K562 (cell line): ENCODE measurements at regions not wholly inside any gene's neighbourhood (a gene's known extent, or its start where the extent isn't known, plus 50 kb on each side); places are given as distances from the start of the nearest gene placed in this dataset.
A peak's percentile ranks its signal among the peaks of the same experiment; 100 is the strongest.

Source experiments
- ATAC-seq: fragments of 200-7000 bp; cut with Tn5 transposase; 3 replicates; pipeline ENCODE4 v1.9.1; 2020; ENCODE audit warnings: moderate library complexity
- BruUV-seq: library from RNA; stranded (reverse); fragments of 400-500 nt; replicated peaks from 2 replicates; lab custom pipeline; 2021; lab: Mats Ljungman, UMichigan
- CTCF ChIA-PET: fragments of 300-600 bp; formaldehyde crosslinking; extraction: SDS; loops from one replicate; lab custom pipeline; 2021; ENCODE audit warnings: low intra/inter-chr PET ratio; lab: Yijun Ruan, JAX
- POLR2A ChIA-PET: fragments of 300-600, 350-650 bp; sonication (Branson Sonifier 250); formaldehyde crosslinking; extraction: SDS; loops from one replicate; lab custom pipeline; 2021; ENCODE audit warnings: antibody characterized with exemption, inconsistent platforms; lab: Yijun Ruan, JAX
- DNase-seq, 4 experiments: peaks; one replicate each; pipeline versions ENCODE4 v3.0.0 to v3.0.0-alpha.2; 2011 to 2018; ENCODE audit warnings: low spot score in 3 of 4, mixed read lengths in 3 of 4; ENCODE audit errors: extremely low read depth in 1 of 4
- FAIRE-seq: peaks from 2 replicates; lab custom pipeline; 2011; peaks lifted over from hg19 to GRCh38; lab: Jason Lieb, UNC
- H2AFZ ChIP-seq: 2 replicates; pipeline ENCODE4 v1.6.0; 2011; ENCODE audit warnings: low read depth, low read length, control low read depth, inconsistent platforms
- H3K27ac ChIP-seq: fragments of 200-600 bp; 3 replicates; pipeline ENCODE4 v1.8.0; 2011; ENCODE audit warnings: low read depth, mild to moderate bottlenecking, control low read depth, inconsistent platforms, low read length, moderate library complexity, mixed read lengths; ENCODE audit errors: extremely low read depth
- H3K27me3 ChIP-seq, 2 experiments: fragments of 300-600 bp in 1 of 2; 2 replicates in 1 of 2; 3 replicates in 1 of 2; pipeline versions ENCODE4 v1.6.0 to v1.8.0; 2011; ENCODE audit warnings: inconsistent platforms in 2 of 2, low read length in 2 of 2, mild to moderate bottlenecking in 1 of 2, mixed read lengths in 1 of 2, moderate library complexity in 1 of 2; ENCODE audit not compliant: control insufficient read depth in 2 of 2, insufficient read depth in 2 of 2
- H3K36me3 ChIP-seq: fragments of 300-600 bp; 3 replicates; pipeline ENCODE4 v1.8.0; 2011; ENCODE audit warnings: mild to moderate bottlenecking, low read length, inconsistent platforms; ENCODE audit not compliant: control insufficient read depth, insufficient read depth
- H3K4me1 ChIP-seq, 2 experiments: fragments of 200-600 bp in 1 of 2; replicated peaks in 1 of 2; 2 replicates in 1 of 2; 3 replicates in 1 of 2; pipeline versions ENCODE4 v1.5.1 to v1.8.0; 2011; ENCODE audit warnings: inconsistent platforms in 2 of 2, low read length in 2 of 2, mild to moderate bottlenecking in 1 of 2, mixed read lengths in 1 of 2, moderate library complexity in 1 of 2; ENCODE audit not compliant: control insufficient read depth in 2 of 2, insufficient read depth in 2 of 2
- H3K4me2 ChIP-seq: 2 replicates; pipeline ENCODE4 v1.6.1; 2011; ENCODE audit warnings: low read length, control low read depth, inconsistent platforms, mixed read lengths; ENCODE audit not compliant: insufficient read depth
- H3K4me3 ChIP-seq: fragments of 200-600 bp; sonication (generic), shearing (Covaris generic); 2 replicates; pipeline ENCODE4 v1.5.1; 2016; ENCODE audit warnings: control low read depth, inconsistent platforms
- H3K79me2 ChIP-seq: fragments of 200-600 bp; 3 replicates; pipeline ENCODE4 v1.8.0; 2011; ENCODE audit warnings: low read length, inconsistent platforms; ENCODE audit not compliant: control insufficient read depth, insufficient read depth
- H3K9ac ChIP-seq, 2 experiments: 2 replicates each; pipeline versions ENCODE4 v1.6.0 to v1.6.1; 2011; ENCODE audit warnings: low read depth in 2 of 2, low read length in 2 of 2, control low read depth in 1 of 2, inconsistent platforms in 1 of 2, mild to moderate bottlenecking in 1 of 2, mixed read lengths in 1 of 2; ENCODE audit not compliant: insufficient read depth in 1 of 2
- H3K9me1 ChIP-seq: one replicate; pipeline ENCODE4 v1.6.0; 2011; ENCODE audit warnings: inconsistent platforms, mild to moderate bottlenecking, low read length, moderate library complexity; ENCODE audit not compliant: control insufficient read depth, insufficient read depth
- H3K9me3 ChIP-seq: replicated peaks from 2 replicates; pipeline ENCODE4 v1.5.1; 2011; ENCODE audit warnings: low read depth, low read length, inconsistent platforms; ENCODE audit not compliant: control insufficient read depth, insufficient read depth
- H4K20me1 ChIP-seq: replicated peaks from 2 replicates; pipeline ENCODE4 v1.6.1; 2011; ENCODE audit warnings: low read length, inconsistent platforms, mixed read lengths; ENCODE audit not compliant: control insufficient read depth, insufficient read depth
- ASH1L ChIP-seq: fragments of 450-650 bp; IDR thresholded peaks from 2 replicates; pipeline ENCODE4 v1.6.1; 2018; ENCODE audit warnings: borderline replicate concordance, mild to moderate bottlenecking, low read depth; ENCODE audit not compliant: partially characterized antibody
- FOSL1 ChIP-seq: fragments of 200-800 bp; sonication (Bioruptor generic); conservative IDR thresholded peaks from 2 replicates; pipeline ENCODE4 v1.6.1; 2016; ENCODE audit warnings: missing genetic modification characterization, missing compliant biosample characterization
- FOXA3 ChIP-seq, 2 experiments: fragments of 450-650 bp in 1 of 2; sonication (generic) in 1 of 2; formaldehyde crosslinking; IDR thresholded peaks in 1 of 2; conservative IDR thresholded peaks in 1 of 2; 2 replicates each; pipeline versions ENCODE4 v1.4.0 to v1.8.0; 2020 to 2022; ENCODE audit warnings: mild to moderate bottlenecking in 2 of 2, missing genetic modification reagents in 1 of 2
- HDAC1 ChIP-seq, 2 experiments: fragments of 450-650 bp; IDR thresholded peaks; 2 replicates each; pipeline ENCODE4 v1.6.1; 2016 to 2017; ENCODE audit warnings: inconsistent platforms in 1 of 2, mild to moderate bottlenecking in 1 of 2, moderate library complexity in 1 of 2
- MAFG ChIP-seq: fragments of 450-650 bp; conservative IDR thresholded peaks from 2 replicates; pipeline ENCODE4 v1.6.1; 2016; ENCODE audit warnings: missing genetic modification characterization, missing compliant biosample characterization
- POLR2G ChIP-seq: fragments of 200-400 bp; formaldehyde crosslinking; IDR thresholded peaks from 2 replicates; pipeline ENCODE4 v1.6.1; 2017; ENCODE audit warnings: low read depth, mild to moderate bottlenecking, antibody characterized with exemption, low read length, moderate library complexity
- POLR2H ChIP-seq: IDR thresholded peaks from 2 replicates; pipeline ENCODE4 v1.6.1; 2016; ENCODE audit warnings: missing genetic modification characterization, low read depth, mild to moderate bottlenecking, control low read depth, missing compliant biosample characterization, moderate library complexity
- RFX1 ChIP-seq: fragments of 450-650 bp; IDR thresholded peaks from 2 replicates; pipeline ENCODE4 v1.6.1; 2016; ENCODE audit warnings: mild to moderate bottlenecking, moderate library complexity
- ZNF699 ChIP-seq: fragments of 250-450 bp; sonication (Bioruptor Pico); IDR thresholded peaks from 2 replicates; pipeline ENCODE4 v1.8.0; 2021; ENCODE audit warnings: mild to moderate bottlenecking, moderate library complexity; ENCODE audit not compliant: insufficient replicate concordance
- WGBS: fragments of 100-300 bp; shearing (Covaris generic); methylation state at CpG from one replicate; pipeline ENCODE4 v1.1.6; 2016; ENCODE audit warnings: low coverage, mixed read lengths; ENCODE audit not compliant: insufficient coverage; ENCODE audit errors: missing lambda C conversion rate; 5-methylcytosine and 5-hydroxymethylcytosine counted together
- in situ Hi-C: fragments of 300-500 bp; cut with MboI; formaldehyde crosslinking; loops from 4 replicates; pipeline ENCODE4 v1.15.0; 2018; ENCODE audit warnings: inconsistent platforms, mixed read lengths
- intact Hi-C: fragments of 100-400 bp; cut with micrococcal nuclease; formaldehyde crosslinking; loops from 2 replicates; pipeline ENCODE4 v1.14.2; 2022
- TF ChIP-seq, protein P1 (sequence below): sonication (generic); formaldehyde crosslinking; IDR thresholded peaks from 2 replicates; pipeline ENCODE4 v1.8.1; 2023; ENCODE audit warnings: mild to moderate bottlenecking, missing genetic modification reagents, moderate library complexity
- TF ChIP-seq, protein P2 (sequence below): IDR thresholded peaks from 2 replicates; pipeline ENCODE4 v1.6.1; 2016; ENCODE audit warnings: missing genetic modification characterization, missing compliant biosample characterization
- TF ChIP-seq, protein P3 (sequence below): fragments of 250-450 bp; sonication (Bioruptor Pico); IDR thresholded peaks from 2 replicates; pipeline ENCODE4 v1.8.0; 2021; ENCODE audit warnings: moderate library complexity, mild to moderate bottlenecking, inconsistent platforms

DNA sequence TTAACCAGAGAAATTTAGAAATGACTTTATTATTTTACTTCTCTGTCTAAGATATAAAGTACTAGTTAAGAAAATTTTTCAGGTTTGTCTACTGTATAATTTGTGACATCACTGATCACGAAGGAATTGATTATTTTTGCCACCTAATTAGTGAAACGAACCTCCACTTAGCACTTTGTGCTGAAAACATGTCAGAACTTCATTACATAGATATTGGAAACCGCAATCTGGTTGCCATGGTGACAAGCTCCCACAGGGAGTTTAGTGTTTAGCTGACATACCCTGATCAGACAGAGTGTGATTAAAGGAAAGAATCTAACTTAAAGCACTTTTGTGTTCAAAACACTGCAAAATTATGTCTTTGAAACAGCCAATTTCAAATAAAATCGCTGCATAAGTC is 668.4 kb upstream of the CCNG1 start:
- no peak for ATAC-seq
- peak; percentile 54 for TF ChIP-seq RFX1
- TF ChIP-seq POLR2H (tag) = no peak
- TF ChIP-seq ASH1L = no peak
- TF ChIP-seq, protein P1, sequence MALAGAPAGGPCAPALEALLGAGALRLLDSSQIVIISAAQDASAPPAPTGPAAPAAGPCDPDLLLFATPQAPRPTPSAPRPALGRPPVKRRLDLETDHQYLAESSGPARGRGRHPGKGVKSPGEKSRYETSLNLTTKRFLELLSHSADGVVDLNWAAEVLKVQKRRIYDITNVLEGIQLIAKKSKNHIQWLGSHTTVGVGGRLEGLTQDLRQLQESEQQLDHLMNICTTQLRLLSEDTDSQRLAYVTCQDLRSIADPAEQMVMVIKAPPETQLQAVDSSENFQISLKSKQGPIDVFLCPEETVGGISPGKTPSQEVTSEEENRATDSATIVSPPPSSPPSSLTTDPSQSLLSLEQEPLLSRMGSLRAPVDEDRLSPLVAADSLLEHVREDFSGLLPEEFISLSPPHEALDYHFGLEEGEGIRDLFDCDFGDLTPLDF (CRISPR knock-in tag) = no peak
- no peak for TF ChIP-seq ZNF699 (CRISPR knock-in tag)
- TF ChIP-seq, all 486 proteins: peak for 1
- Histone ChIP-seq H3K79me2 (no peaks in the 10 kb centered on the region), H2AFZ (no peak overlapping the region), H3K4me2 (no peak overlapping the region), H3K9me3 (no peaks in the 10 kb centered on the region), H3K27ac (no peak overlapping the region), H4K20me1 (no peaks in the 10 kb centered on the region), H3K9me1 (no peaks in the 10 kb centered on the region), H3K9ac (no peak overlapping the region), H3K27me3 (no peaks in the 10 kb centered on the region), H3K36me3 (no peaks in the 10 kb centered on the region), H3K4me1 (no peaks in the 10 kb centered on the region), H3K4me3 (no peak overlapping the region)
- intact Hi-C loops = no loop called here
- FAIRE-seq (no peak), DNase-seq (no peak)
- no TSS peak for BruUV-seq
- in situ Hi-C loops = no loop called here
- 2% methylated on average over 4 of the region's 4 CpGs for WGBS
- ChIA-PET CTCF (no interaction called here), POLR2A (no interaction called here)

DNA sequence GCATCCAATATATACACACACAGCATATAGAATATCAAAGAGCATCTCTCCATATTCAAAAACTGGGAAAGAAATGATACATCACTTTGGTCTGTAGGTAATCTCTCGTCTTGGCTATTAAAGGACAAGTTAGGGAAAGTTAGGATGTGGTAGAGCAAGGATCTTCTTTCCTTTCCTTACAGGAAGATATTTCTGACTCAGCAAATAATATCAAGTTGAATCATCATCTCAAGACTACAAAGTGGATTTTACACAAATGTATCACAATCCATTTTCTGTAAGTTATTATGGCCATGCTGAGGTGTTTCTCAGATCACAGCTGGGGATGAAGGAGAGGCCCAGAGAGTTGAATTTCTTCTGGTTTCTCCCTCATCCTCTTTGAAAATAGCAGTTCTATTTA is 651.7 kb upstream of the CCNG1 start:
- CTCF ChIA-PET = no interaction called here
- POLR2A ChIA-PET = no interaction called here
- Histone ChIP-seq H3K9me1 (no peaks in the 10 kb centered on the region), H3K4me2 (no peak overlapping the region), H3K4me1 (no peaks in the 10 kb centered on the region), H3K9me3 (no peaks in the 10 kb centered on the region), H3K27ac (no peak overlapping the region), H3K79me2 (no peaks in the 10 kb centered on the region), H4K20me1 (no peaks in the 10 kb centered on the region), H3K36me3 (no peaks in the 10 kb centered on the region), H3K27me3 (no peaks in the 10 kb centered on the region), H3K4me3 (no peak overlapping the region), H3K9ac (no peak overlapping the region), H2AFZ (no peak overlapping the region)
- FAIRE-seq = no peak
- in situ Hi-C loops = no loop called here
- intact Hi-C loops = no loop called here
- BruUV-seq = no TSS peak
- no peak for ATAC-seq
- no peak for DNase-seq
- 0% methylated on average over 1 of the region's 1 CpG for WGBS
- TF ChIP-seq POLR2G (no peak), FOSL1 (no peak), MAFG (peak; percentile 49), HDAC1 (IDR thresholded peaks at IDR 0.05) (no peak), FOXA3 (CRISPR knock-in tag; conservative IDR thresholded peaks at IDR 0.05 in 1 of 2, IDR thresholded peaks at IDR 0.05 in 1 of 2) (no peak)
- TF ChIP-seq, protein P2, sequence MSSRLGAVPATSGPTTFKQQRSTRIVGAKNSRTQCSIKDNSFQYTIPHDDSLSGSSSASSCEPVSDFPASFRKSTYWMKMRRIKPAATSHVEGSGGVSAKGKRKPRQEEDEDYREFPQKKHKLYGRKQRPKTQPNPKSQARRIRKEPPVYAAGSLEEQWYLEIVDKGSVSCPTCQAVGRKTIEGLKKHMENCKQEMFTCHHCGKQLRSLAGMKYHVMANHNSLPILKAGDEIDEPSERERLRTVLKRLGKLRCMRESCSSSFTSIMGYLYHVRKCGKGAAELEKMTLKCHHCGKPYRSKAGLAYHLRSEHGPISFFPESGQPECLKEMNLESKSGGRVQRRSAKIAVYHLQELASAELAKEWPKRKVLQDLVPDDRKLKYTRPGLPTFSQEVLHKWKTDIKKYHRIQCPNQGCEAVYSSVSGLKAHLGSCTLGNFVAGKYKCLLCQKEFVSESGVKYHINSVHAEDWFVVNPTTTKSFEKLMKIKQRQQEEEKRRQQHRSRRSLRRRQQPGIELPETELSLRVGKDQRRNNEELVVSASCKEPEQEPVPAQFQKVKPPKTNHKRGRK (tag) = no peak
- TF ChIP-seq, protein P3, sequence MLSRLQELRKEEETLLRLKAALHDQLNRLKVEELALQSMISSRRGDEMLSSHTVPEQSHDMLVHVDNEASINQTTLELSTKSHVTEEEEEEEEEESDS (CRISPR knock-in tag) = no peak
